Hepatic stellate cell (primary cell): ENCODE measurements at regions not wholly inside any gene's neighbourhood (a gene's known extent, or its start where the extent isn't known, plus 50 kb on each side); places are given as distances from the start of the nearest gene placed in this dataset.

Experiments
- DNase-seq: peaks from one replicate; pipeline ENCODE4 v3.0.0; 2011; ENCODE audit warnings: low spot score

GRCh38 chr6:144883915-144884314 is 598.8 kb downstream of the UTRN start:
- no peak for DNase-seq

GRCh38 chr6:144885817-144886216 is 600.7 kb downstream of the UTRN start:
- DNase-seq: no peak

GRCh38 chr6:144886682-144887081 is 601.5 kb downstream of the UTRN start:
- DNase-seq: no peak

- DNase-seq: no peak
These were observed 603.5 kb downstream of the UTRN start for GRCh38 chr6:144888621-144889020.

GRCh38 chr6:144893680-144894151 is 608.6 kb downstream of the UTRN start:
- no peak for DNase-seq

- no peak for DNase-seq
These were observed 609.1 kb downstream of the UTRN start for GRCh38 chr6:144894240-144894639.

GRCh38 chr6:144895313-144896278 is 610.5 kb downstream of the UTRN start:
- DNase-seq: no peak

- no peak for DNase-seq
These were observed 611.2 kb downstream of the UTRN start for GRCh38 chr6:144896289-144896688.

- no peak for DNase-seq
These were observed 611.7 kb downstream of the UTRN start for GRCh38 chr6:144896871-144897270.

- peak; percentile 31 for DNase-seq
These were observed 612.3 kb downstream of the UTRN start for GRCh38 chr6:144897441-144897921.

- DNase-seq: no peak
These were observed 613.0 kb downstream of the UTRN start for GRCh38 chr6:144898052-144898689.

GRCh38 chr6:144898741-144899140 is 613.6 kb downstream of the UTRN start:
- no peak for DNase-seq

- no peak for DNase-seq
These were observed 614.0 kb downstream of the UTRN start for GRCh38 chr6:144899161-144899560.

- no peak for DNase-seq
These were observed 616.3 kb downstream of the UTRN start for GRCh38 chr6:144901412-144901811.

- DNase-seq: no peak
These were observed 622.9 kb downstream of the UTRN start for GRCh38 chr6:144908004-144908403.

GRCh38 chr6:144909753-144910285 is 624.7 kb downstream of the UTRN start:
- no peak for DNase-seq

GRCh38 chr6:144911322-144911721 is 626.2 kb downstream of the UTRN start:
- no peak for DNase-seq

- DNase-seq: peak; percentile 38
These were observed 627.3 kb downstream of the UTRN start for GRCh38 chr6:144912474-144912873.

- no peak for DNase-seq
These were observed 632.9 kb downstream of the UTRN start for GRCh38 chr6:144918073-144918472.

- DNase-seq: no peak
These were observed 634.4 kb downstream of the UTRN start for GRCh38 chr6:144919560-144919959.

- DNase-seq: no peak
These were observed 635.3 kb downstream of the UTRN start for GRCh38 chr6:144920391-144920961.

GRCh38 chr6:144921206-144921975 is 636.3 kb downstream of the UTRN start:
- DNase-seq: no peak
